NCI-H128 (cell line): ENCODE measurements at regions not wholly inside any gene's neighbourhood (a gene's known extent, or its start where the extent isn't known, plus 50 kb on each side); places are given as distances from the start of the nearest gene placed in this dataset.

Source experiments
- DNase-seq: peaks from one replicate; lab custom pipeline; 2025; ENCODE audit not compliant: unreplicated experiment; lab: John Stamatoyannopoulos, UW

DNA sequence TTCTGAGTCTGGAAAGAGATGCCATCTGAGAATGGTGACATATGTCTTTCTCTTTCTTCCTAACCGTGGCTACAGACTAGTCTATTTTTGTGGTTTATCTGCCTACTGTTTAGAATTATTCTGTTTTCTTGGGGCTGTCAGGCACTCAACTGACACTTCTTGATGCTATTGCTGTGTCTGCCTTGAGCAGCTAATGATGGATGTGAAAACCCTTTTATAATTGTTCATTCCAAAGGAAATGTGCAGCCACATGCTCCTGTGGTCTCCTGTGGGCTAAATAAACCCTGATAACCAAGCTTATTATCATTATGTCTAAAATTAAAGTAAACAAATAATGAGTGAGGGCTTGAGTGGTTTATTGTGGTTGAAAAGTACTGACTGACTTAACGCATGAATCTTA, 52.7 kb upstream of the CXADR start:
- DNase-seq = no peak

- DNase-seq = no peak
These were observed 51.8 kb upstream of the CXADR start for GRCh38 chr21:17461014-17461413.

- no peak for DNase-seq
These were observed 51.3 kb upstream of the CXADR start for GRCh38 chr21:17461582-17461981.

DNA sequence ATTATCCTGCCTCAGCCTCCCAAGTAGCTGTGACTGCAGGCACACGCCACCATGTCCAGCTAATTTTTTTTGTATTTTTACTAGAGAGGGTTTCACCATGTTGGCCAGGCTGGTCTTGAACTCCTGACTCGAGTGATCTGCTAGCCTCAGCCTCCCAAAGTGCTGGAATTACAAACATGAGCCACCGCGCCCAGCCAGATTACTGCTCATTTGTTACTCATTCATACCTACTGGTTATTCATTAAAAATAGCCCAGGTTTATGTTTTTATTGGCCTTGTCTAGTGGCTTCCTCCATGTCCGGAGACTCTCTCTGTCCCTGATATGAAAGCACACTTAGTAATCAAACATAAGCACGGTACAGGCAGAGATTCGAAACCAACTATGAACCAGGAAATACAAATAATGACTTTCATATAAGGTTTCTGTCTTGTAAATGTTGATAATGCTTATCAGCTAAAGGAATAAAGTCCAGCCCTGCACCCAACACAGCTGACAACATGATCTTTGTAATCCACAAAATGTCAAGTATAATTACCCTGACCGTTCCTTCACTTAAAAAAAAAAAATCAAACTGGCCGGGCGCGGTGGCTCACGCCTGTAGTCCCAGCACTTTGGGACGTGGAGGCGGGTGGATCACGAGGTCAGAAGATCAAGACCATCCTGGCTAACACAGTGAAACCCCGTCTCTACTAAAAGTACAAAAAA, 50.4 kb upstream of the CXADR start:
- DNase-seq = no peak
